ENCODE measurements at regions not wholly inside any gene's neighbourhood (a gene's known extent, or its start where the extent isn't known, plus 50 kb on each side); places are given as distances from the start of the nearest gene placed in this dataset.

GRCh38 chr20:22429175-22430153 lies 154.9 kb downstream of the FOXA2 start (continued):
- no peak for TF ChIP-seq HBP1 (CRISPR knock-in tag; IDR thresholded peaks at IDR 0.05; ENCODE audit: low read depth)
- TF ChIP-seq, protein P1, sequence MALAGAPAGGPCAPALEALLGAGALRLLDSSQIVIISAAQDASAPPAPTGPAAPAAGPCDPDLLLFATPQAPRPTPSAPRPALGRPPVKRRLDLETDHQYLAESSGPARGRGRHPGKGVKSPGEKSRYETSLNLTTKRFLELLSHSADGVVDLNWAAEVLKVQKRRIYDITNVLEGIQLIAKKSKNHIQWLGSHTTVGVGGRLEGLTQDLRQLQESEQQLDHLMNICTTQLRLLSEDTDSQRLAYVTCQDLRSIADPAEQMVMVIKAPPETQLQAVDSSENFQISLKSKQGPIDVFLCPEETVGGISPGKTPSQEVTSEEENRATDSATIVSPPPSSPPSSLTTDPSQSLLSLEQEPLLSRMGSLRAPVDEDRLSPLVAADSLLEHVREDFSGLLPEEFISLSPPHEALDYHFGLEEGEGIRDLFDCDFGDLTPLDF (CRISPR knock-in tag; IDR thresholded peaks at IDR 0.05) = peak; percentile 16; the same call in 1 of the 2 replicates
- TF ChIP-seq TARDBP (CRISPR knock-in tag; IDR thresholded peaks at IDR 0.05) = 0 out of 2 replicates have a peak, but pooled peaks have one; percentile 50
- no peak; the same call in 1 of the 2 replicates for TF ChIP-seq ZSCAN29 (CRISPR knock-in tag; conservative IDR thresholded peaks at IDR 0.05)
- no peak for TF ChIP-seq AGO2 (optimal IDR thresholded peaks at IDR 0.05; ENCODE audit: low read depth, low read length)
- no peak for TF ChIP-seq ZIK1 (CRISPR knock-in tag; IDR thresholded peaks at IDR 0.05; ENCODE audit: borderline replicate concordance, low read depth)
- TF ChIP-seq, protein P2, sequence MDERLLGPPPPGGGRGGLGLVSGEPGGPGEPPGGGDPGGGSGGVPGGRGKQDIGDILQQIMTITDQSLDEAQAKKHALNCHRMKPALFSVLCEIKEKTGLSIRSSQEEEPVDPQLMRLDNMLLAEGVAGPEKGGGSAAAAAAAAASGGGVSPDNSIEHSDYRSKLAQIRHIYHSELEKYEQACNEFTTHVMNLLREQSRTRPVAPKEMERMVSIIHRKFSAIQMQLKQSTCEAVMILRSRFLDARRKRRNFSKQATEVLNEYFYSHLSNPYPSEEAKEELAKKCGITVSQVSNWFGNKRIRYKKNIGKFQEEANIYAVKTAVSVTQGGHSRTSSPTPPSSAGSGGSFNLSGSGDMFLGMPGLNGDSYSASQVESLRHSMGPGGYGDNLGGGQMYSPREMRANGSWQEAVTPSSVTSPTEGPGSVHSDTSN (CRISPR knock-in tag; IDR thresholded peaks at IDR 0.05) = no peak
- TF ChIP-seq ZFP90 (CRISPR knock-in tag; IDR thresholded peaks at IDR 0.05; ENCODE audit: borderline replicate concordance) = peak; percentile 96
- TF ChIP-seq HNF4A (CRISPR knock-in tag; IDR thresholded peaks at IDR 0.05) = peak; percentile 96
- TF ChIP-seq AGO1 (IDR thresholded peaks at IDR 0.05; ENCODE audit: low read depth, low read length, poor library complexity, severe bottlenecking) = no peak
- no peak for TF ChIP-seq ZNF83 (CRISPR knock-in tag; IDR thresholded peaks at IDR 0.05; ENCODE audit: borderline replicate concordance)
- TF ChIP-seq SSRP1 (CRISPR knock-in tag; IDR thresholded peaks at IDR 0.05) = no peak
- TF ChIP-seq IKZF1 (IDR thresholded peaks at IDR 0.05) = no peak
- TF ChIP-seq HIVEP1 (CRISPR knock-in tag; IDR thresholded peaks at IDR 0.05) = peak; percentile 74; the same call in 1 of the 2 replicates
- no peak for TF ChIP-seq PHB2 (IDR thresholded peaks at IDR 0.05; ENCODE audit: partially characterized antibody)
- TF ChIP-seq, protein P3, sequence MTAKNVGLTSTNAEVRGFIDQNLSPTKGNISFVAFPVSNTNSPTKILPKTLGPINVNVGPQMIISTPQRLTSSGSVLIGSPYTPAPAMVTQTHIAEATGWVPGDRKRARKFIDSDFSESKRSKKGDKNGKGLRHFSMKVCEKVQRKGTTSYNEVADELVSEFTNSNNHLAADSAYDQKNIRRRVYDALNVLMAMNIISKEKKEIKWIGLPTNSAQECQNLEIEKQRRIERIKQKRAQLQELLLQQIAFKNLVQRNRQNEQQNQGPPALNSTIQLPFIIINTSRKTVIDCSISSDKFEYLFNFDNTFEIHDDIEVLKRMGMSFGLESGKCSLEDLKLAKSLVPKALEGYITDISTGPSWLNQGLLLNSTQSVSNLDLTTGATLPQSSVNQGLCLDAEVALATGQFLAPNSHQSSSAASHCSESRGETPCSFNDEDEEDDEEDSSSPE (CRISPR knock-in tag; IDR thresholded peaks at IDR 0.05) = peak; percentile 29
- no peak for TF ChIP-seq WIZ (CRISPR knock-in tag; IDR thresholded peaks at IDR 0.05)
- no peak; the same call in 1 of the 2 replicates for TF ChIP-seq ZC3H4 (CRISPR knock-in tag; IDR thresholded peaks at IDR 0.05; ENCODE audit: borderline replicate concordance)
- peak; percentile 45 for TF ChIP-seq ZNF879 (CRISPR knock-in tag; IDR thresholded peaks at IDR 0.05)
- TF ChIP-seq, protein P4, sequence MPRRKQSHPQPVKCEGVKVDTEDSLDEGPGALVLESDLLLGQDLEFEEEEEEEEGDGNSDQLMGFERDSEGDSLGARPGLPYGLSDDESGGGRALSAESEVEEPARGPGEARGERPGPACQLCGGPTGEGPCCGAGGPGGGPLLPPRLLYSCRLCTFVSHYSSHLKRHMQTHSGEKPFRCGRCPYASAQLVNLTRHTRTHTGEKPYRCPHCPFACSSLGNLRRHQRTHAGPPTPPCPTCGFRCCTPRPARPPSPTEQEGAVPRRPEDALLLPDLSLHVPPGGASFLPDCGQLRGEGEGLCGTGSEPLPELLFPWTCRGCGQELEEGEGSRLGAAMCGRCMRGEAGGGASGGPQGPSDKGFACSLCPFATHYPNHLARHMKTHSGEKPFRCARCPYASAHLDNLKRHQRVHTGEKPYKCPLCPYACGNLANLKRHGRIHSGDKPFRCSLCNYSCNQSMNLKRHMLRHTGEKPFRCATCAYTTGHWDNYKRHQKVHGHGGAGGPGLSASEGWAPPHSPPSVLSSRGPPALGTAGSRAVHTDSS (CRISPR knock-in tag; conservative IDR thresholded peaks at IDR 0.05) = no peak
- no peak for TF ChIP-seq DMAP1 (CRISPR knock-in tag; IDR thresholded peaks at IDR 0.05)
- peak; percentile 78 to 92; a peak in 3 of 4 replicates for TF ChIP-seq EP300 (IDR thresholded peaks at IDR 0.05; ENCODE audit: low read depth in 2 of 2, low read length in 2 of 2)
- no peak; the same call in 1 of the 2 replicates for TF ChIP-seq EP300 (CRISPR knock-in tag; IDR thresholded peaks at IDR 0.05; ENCODE audit: borderline replicate concordance)

Data from HepG2 (cell line).